Upper lobe of right lung (tissue), 1 donor: ENCODE measurements at regions not wholly inside any gene's neighbourhood (a gene's known extent, or its start where the extent isn't known, plus 50 kb on each side); places are given as distances from the start of the nearest gene placed in this dataset.

Experiments used
- ATAC-seq: fragments of 200-7000 bp; cut with Tn5 transposase; one replicate; pipeline ENCODE4 v1.9.1; 2020; ENCODE audit warnings: mild to moderate bottlenecking, moderate library complexity
- DNase-seq: peaks from one replicate; pipeline ENCODE4 v3.0.0-alpha.2; 2020
- H3K27ac ChIP-seq: fragments of 200-600 bp; one replicate; pipeline ENCODE4 v1.8.0; 2022
- H3K27me3 ChIP-seq: fragments of 200-600 bp; one replicate; pipeline ENCODE4 v1.8.0; 2022; ENCODE audit warnings: mild to moderate bottlenecking
- H3K36me3 ChIP-seq: fragments of 200-600 bp; one replicate; pipeline ENCODE4 v1.8.0; 2022
- H3K4me1 ChIP-seq: fragments of 200-600 bp; one replicate; pipeline ENCODE4 v1.8.0; 2022
- H3K4me3 ChIP-seq: fragments of 200-600 bp; one replicate; pipeline ENCODE4 v1.8.0; 2022; ENCODE audit warnings: mild to moderate bottlenecking
- H3K9me3 ChIP-seq: fragments of 200-600 bp; one replicate; pipeline ENCODE4 v1.8.0; 2022
- CTCF ChIP-seq: fragments of 200-600 bp; IDR thresholded peaks from one replicate; pipeline ENCODE4 v1.8.0; 2022; ENCODE audit warnings: antibody characterized with exemption
- intact Hi-C: fragments of 100-400 bp; cut with DNase I; formaldehyde crosslinking; loops from one replicate; pipeline ENCODE4 v1.11.0; 2022
- donor health status: DM: no; HTN: yes; CAD: no; lungs with severe emphysema.

GRCh38 chr15:25055356-25056068 is 100.7 kb downstream of the SNRPN start:
- H3K36me3 ChIP-seq = peaks cover 18% of the 10 kb centered on the region
- no peaks in the 10 kb centered on the region for H3K4me1 ChIP-seq
- H3K27ac ChIP-seq = no peak overlapping the region
- H3K9me3 ChIP-seq = peaks cover 97% of the 10 kb centered on the region
- no peak overlapping the region for H3K4me3 ChIP-seq
- no peak for ATAC-seq
- DNase-seq = peak; percentile 28
- intact Hi-C loops = no loop called here
- TF ChIP-seq CTCF = no peak
- H3K27me3 ChIP-seq = no peaks in the 10 kb centered on the region

GRCh38 chr15:25056484-25057425 is 102.0 kb downstream of the SNRPN start:
- Histone ChIP-seq H3K36me3 (peaks cover 27% of the 10 kb centered on the region), H3K4me3 (no peak overlapping the region), H3K9me3 (peaks cover 99% of the 10 kb centered on the region), H3K4me1 (no peaks in the 10 kb centered on the region), H3K27ac (no peak overlapping the region), H3K27me3 (no peaks in the 10 kb centered on the region)
- peak; percentile 46 for DNase-seq
- intact Hi-C loops = no loop called here
- no peak for TF ChIP-seq CTCF
- no peak for ATAC-seq

GRCh38 chr15:25057574-25057973 is 102.8 kb downstream of the SNRPN start:
- Histone ChIP-seq H3K36me3 (peaks cover 30% of the 10 kb centered on the region), H3K27me3 (no peaks in the 10 kb centered on the region), H3K4me1 (no peaks in the 10 kb centered on the region), H3K9me3 (peaks cover 99% of the 10 kb centered on the region), H3K4me3 (no peak overlapping the region), H3K27ac (no peak overlapping the region)
- TF ChIP-seq CTCF = no peak
- ATAC-seq (no peak), DNase-seq (no peak)
- intact Hi-C loops = no loop called here

GRCh38 chr15:25058080-25058785 is 103.4 kb downstream of the SNRPN start:
- H3K4me3 ChIP-seq = no peak overlapping the region
- DNase-seq = peak; percentile 46
- H3K27ac ChIP-seq = no peak overlapping the region
- ATAC-seq = no peak
- H3K4me1 ChIP-seq = no peaks in the 10 kb centered on the region
- peaks cover 100% of the 10 kb centered on the region for H3K9me3 ChIP-seq
- TF ChIP-seq CTCF = no peak
- H3K36me3 ChIP-seq = peaks cover 30% of the 10 kb centered on the region
- intact Hi-C loops = no loop called here
- no peaks in the 10 kb centered on the region for H3K27me3 ChIP-seq

GRCh38 chr15:25059698-25060471 is 105.1 kb downstream of the SNRPN start:
- intact Hi-C loops = no loop called here
- Histone ChIP-seq H3K9me3 (peaks cover 100% of the 10 kb centered on the region), H3K27ac (no peak overlapping the region), H3K27me3 (no peaks in the 10 kb centered on the region), H3K4me3 (no peak overlapping the region), H3K4me1 (no peaks in the 10 kb centered on the region), H3K36me3 (peaks cover 33% of the 10 kb centered on the region)
- ATAC-seq (no peak), DNase-seq (peak; percentile 32)
- TF ChIP-seq CTCF = no peak
